ENCODE measurements at regions not wholly inside any gene's neighbourhood (a gene's known extent, or its start where the extent isn't known, plus 50 kb on each side); places are given as distances from the start of the nearest gene placed in this dataset.

DNA sequence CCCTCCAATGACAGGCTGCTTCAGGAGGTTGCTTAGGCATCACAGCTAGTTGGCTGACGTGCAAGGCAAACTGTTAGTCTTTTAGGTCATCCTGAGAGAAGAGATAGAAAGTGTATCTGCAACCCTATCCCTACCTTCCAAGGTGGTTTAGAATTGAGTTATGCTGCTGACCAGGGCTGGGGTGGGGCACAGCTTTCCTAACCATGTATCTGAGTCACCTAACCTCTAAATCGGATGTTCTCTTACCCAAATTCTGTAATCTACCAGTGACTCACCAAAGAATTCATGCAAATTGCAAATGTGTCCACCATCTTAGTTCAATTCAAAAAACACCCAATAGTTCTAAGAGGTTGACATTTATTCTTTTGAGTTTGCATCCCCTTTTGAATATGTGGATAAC, 107.2 kb upstream of the DYNLRB2 start:
- intact Hi-C loops (cut with DNase I) = no loop called here
- DNase-seq (ENCODE audit: low spot score) = no peak

DNA sequence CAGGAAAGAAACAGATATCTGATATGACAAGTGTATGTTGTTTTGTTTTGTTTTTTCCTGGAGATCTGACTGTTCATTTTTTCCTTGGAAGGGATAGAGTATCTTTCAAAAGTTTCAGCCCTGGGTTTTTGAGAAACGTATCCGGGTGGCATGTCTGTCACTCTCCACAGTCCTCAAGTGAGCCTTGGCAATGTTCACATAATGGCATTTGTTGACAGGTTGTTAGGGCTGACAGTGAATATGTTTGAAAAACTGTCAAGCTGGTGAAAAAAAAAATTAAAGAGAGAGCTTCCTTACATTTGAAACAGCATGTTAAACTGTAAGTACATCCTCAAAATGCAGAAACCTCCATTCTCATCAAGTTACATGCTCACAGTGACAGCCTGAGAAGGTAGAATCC, 113.0 kb upstream of the DYNLRB2 start:
- intact Hi-C loops (cut with DNase I) = no loop called here
- DNase-seq (ENCODE audit: low spot score) = no peak

DNA sequence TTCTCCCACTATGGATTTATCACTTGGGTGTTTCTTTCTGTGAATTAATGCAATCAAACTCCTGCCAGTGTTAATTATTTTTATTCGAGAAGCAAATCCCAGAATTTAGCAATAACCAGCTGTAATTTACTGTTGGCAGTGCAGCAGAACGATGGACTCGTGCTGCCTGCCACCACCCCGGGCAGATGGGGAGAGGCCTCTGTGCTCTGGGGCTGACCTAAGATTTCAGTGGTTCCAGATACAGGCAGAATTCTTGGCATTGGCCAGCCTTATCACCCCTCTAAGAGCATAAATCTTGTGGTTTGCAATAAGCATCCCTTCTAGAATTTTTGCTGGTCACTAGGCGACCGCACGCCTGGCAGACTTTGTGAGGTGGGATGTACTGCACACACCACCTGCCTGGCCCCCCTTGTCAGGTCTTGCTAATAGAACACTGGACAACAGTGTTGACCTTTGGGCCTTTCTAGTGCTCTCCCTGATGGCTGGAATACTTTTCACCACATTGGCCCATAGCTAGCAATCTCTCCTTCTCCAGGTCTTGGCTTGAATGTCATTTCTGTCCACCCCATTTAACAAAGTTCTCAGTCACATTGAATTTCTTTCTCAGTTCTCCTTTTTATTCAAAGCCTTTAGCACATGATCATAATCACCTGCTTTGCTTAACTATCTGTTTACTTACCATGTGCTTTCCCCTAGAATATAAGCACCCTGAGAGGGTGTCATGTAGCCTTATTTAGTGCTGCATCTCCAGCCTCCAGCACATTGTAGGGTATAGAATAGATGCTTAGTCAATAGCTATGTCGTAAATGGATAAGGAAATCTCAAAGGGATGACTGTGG, 122.1 kb upstream of the DYNLRB2 start:
- no peak for DNase-seq (ENCODE audit: low spot score)
- intact Hi-C loops (cut with DNase I) = no loop called here

DNA sequence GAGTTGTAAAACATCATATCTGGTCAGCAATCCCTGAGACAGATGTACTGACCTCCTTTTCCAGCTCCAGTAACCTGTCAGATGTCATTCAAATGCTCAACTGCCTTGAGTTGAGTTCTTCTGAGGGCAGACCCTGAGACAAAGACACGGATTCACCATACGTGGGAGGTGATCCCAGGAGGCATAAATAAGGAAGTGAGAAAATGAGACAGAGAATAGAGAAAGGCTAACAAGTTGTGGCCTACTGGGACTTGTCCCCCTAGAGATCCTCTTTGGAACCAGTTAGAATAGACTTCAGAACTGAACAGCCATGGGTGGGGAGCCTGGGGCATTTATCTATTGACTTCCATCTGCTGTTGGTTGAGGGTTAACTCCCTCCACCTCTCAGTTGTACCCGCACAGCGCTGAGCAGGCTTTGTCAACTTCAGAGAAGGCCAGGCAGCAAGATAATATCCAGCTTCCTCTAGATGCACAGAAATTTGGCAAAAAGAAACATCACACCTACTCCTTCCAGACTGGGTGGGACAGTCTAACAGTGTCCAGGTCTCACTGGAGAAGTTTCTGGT, 123.0 kb upstream of the DYNLRB2 start:
- no peak for DNase-seq (ENCODE audit: low spot score)
- intact Hi-C loops (cut with DNase I) = no loop called here

DNA sequence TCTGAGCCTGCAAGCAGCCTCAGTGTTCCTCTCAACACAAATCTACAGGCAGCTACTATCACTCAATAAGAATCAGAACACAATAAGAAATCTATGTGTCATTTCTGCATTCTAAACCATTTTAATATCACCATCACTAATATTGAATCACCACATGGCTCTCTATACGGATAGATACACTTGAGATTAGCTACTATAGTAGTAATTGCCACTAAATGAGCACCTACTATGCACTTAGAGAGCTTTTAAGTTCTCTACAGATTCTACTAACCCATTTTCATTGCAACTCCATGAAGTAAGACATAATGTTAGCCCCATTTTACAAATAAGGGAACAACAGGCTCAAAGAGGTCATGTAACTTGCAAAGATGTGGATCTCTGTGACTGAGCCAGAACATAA, 132.8 kb upstream of the DYNLRB2 start:
- intact Hi-C loops (cut with DNase I) = no loop called here
- DNase-seq (ENCODE audit: low spot score) = no peak

DNA sequence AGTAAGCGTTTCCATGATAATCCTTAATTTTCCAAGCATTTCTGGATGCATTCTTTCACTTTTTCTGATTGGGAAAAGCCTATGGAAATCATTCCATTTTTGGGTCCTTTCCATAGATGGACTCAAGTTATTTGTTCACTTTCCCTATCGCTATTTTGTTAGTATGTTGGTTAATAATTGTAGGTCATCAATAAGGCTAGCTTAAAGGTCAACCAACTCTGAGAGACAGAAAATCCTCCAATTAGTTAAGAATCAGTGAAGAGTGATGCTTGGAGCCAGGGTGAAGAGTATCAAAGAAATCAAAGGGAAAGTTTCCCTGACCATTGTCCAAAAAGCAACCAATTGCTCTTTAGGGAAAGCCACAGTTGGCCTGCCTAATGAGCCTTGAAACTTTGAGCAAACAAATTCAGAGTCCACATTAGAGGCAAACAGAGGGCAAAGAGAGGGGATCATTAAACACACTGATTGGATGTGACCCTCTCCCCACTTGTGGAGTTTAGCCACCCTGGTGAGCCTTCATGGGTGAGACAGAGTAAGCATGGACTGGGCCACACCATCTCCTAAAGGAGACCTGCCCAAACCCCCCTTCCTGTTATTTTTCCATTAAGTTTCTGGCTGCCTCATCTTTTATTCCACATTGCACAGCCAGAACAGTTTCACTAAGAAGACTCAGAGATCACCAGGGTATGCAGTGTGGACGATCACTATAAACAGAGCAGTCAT, 133.4 kb upstream of the DYNLRB2 start:
- DNase-seq (ENCODE audit: low spot score) = no peak
- intact Hi-C loops (cut with DNase I) = no loop called here

DNA sequence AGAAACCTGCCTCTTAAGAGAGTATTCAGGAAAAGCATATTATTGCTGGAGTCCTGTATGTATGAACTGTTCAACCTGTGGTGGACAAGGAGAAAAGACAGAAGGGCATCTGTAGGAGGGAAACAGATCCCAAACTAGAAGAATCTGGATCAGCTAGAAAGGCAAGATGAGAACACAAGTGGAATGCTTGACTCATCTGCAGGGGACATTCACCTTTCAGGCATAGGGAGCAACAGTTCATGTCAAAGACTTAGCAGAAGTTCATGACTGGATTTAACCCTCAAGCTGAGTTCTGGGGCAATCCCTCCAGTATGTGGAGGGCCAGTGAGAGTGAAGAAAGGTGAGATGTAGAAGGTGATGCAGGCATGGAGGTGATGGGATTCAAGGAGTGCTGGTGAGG, 135.9 kb upstream of the DYNLRB2 start:
- intact Hi-C loops (cut with DNase I) = no loop called here
- no peak for DNase-seq (ENCODE audit: low spot score)

DNA sequence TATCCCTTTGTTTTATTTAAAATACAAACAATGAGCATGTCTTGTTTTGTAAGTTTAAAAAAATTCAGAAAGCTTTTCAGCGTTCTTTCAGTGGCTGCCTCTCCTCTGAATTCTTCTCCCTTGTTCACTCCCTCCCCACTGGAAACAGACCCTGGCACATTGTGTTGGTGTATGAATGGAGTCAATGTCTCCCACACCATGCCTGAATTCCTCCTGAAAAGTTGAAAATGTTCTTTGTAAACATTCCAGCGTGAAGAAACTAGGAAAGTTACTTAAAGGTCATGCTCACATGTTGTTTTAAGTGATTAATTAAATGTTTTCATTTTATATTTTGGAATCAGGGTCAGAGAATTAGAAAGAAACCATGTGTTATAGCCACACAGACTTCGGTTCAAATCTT, 136.9 kb upstream of the DYNLRB2 start:
- intact Hi-C loops (cut with DNase I) = no loop called here
- DNase-seq (ENCODE audit: low spot score) = no peak

DNA sequence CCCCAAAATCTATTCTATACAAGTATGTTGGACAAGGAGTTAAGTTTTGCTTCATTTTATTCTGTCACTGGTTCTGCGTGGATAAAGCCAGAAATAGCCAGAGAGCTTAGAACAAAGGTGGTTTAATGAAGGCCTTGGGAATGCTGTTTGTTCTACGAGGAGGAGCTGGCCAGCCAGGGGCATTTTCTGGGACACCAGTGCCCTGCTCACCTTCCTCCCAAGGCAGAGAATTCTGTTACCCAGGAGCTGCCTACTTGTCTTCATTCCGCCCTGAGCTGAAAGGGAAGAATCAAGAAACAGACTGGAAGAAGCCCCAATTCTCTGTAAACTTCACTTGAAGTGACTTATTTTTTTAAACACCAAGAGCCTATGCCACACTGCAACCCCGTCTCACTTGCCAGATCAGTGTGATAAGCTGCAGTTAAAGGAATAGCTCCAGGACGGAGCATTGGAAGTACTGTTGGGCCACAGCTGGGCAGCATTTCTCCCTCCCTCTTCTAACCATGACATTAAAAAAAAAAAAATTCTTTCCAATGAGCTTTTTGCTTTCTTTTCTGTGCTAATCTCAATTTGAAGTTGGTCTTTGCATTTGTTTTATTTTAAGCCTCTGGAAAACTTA, 149.8 kb upstream of the DYNLRB2 start:
- intact Hi-C loops (cut with DNase I) = no loop called here
- DNase-seq (ENCODE audit: low spot score) = no peak

DNA sequence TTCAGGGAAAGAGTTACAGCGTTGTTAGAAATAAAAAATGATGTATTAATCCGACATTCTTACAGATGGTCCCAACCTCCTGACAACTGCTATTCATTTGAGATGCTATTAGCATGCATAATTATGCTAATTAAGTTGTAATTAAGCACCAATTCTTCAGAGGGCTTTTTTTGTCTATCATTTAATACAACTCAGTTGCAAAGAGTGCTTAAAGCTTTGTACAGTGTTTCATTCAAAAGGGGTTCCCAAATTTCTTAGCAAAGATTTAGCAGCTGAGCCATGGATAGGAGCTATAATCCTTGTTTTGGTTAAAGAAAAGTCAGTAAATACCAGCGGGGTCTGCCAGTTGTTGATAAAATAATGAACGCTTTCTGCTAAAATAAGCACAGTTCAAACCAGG, 150.7 kb upstream of the DYNLRB2 start:
- intact Hi-C loops (cut with DNase I) = no loop called here
- no peak for DNase-seq (ENCODE audit: low spot score)

DNA sequence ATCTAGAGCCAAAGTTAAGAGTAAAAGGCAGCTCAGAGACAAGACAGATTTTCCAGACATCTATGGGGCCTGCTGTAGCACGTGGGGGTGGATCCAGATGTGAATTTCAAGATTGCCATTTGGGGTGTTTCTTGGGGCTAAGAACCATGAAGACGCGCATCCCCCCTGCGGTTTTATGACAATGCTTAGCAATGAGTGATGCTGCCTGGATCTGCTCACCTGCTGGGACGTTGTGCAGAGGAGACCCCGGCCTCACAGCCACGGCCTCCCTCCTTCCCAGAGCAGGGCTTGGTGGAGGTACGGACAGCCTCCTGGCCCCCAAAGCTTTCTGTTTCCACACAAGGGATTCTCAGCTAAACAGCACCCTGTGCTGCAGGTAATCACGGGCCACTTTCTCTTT, 151.5 kb upstream of the DYNLRB2 start:
- intact Hi-C loops (cut with DNase I) = loop anchor here (10.0 kb wide), 1 partner anchor 1915 kb away; no protein-coding TSS in a partner anchor
- DNase-seq (ENCODE audit: low spot score) = no peak

DNA sequence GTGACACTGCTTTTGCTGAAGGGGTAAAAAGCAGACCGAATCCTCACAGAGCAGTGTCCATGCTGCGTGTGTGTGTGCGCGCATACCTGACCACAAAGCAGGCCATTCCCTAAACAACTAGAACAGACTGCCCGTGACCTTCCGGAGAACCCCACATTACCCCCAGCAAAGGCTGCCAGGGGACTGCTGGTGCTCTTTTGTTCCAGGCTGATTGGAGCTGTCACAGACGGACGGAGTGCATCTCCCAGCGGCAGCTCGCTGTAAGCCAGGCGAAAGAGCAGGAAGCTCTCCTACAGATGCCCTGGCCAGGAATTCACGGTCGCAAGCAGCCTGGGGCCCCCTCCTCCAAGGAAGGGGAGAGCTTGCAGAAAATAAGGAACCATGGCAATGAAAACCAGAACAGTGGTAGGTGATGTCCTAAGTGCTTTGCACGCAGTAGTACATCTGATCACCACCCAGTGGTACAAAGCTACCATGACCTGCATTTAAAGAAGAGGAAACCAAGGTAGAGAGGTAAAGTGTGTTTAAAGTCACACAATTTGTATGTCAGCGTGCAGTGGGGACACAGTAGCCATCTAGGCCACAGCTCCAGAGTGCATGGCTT, 153.4 kb upstream of the DYNLRB2 start:
- intact Hi-C loops (cut with DNase I) = loop anchor here (10.0 kb wide), 1 partner anchor 1913 kb away; no protein-coding TSS in a partner anchor
- no peak for DNase-seq (ENCODE audit: low spot score)

DNA sequence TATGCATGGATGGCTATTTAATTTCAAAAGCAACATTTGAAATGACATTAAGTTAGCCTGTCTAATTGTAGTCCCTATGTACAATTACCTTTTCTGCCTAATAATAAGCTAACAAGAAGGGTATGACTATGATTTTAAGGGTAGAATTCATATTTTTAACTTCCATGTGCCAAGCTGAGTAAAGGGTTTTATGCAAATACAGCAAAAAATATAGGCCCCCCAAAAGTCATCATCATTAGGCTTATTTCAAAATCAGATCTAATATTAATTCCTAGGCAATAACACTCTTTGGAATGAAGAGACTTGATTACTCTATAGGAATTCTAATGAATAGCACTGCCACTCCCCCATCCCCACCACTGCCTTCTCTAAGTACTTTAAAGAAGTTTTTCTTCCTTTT, 155.9 kb upstream of the DYNLRB2 start:
- DNase-seq (ENCODE audit: low spot score) = no peak
- intact Hi-C loops (cut with DNase I) = loop anchor here (10.0 kb wide), 1 partner anchor 1910 kb away; no protein-coding TSS in a partner anchor

DNA sequence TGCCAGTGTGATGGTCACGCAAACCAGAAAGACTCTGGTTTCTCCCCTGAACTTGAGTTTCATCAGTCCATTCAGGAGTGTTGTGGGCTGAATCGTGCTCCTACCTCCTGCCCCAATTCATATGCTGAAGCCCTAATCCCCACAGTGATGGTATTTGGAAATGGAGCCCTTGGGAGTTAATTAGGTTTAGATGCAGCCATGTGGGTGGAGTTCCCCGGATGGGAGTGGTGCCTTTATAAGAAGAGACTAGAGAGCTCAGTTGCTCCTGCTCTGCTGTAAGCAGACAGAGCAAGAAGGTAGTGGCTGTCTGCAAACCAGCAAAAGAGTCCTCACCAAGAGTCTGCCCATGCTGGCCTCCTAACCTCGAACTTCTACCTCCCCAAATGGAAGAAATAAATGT, 160.3 kb upstream of the DYNLRB2 start:
- intact Hi-C loops (cut with DNase I) = loop anchor here (10.0 kb wide), 1 partner anchor 1906 kb away; no protein-coding TSS in a partner anchor
- DNase-seq (ENCODE audit: low spot score) = no peak

DNA sequence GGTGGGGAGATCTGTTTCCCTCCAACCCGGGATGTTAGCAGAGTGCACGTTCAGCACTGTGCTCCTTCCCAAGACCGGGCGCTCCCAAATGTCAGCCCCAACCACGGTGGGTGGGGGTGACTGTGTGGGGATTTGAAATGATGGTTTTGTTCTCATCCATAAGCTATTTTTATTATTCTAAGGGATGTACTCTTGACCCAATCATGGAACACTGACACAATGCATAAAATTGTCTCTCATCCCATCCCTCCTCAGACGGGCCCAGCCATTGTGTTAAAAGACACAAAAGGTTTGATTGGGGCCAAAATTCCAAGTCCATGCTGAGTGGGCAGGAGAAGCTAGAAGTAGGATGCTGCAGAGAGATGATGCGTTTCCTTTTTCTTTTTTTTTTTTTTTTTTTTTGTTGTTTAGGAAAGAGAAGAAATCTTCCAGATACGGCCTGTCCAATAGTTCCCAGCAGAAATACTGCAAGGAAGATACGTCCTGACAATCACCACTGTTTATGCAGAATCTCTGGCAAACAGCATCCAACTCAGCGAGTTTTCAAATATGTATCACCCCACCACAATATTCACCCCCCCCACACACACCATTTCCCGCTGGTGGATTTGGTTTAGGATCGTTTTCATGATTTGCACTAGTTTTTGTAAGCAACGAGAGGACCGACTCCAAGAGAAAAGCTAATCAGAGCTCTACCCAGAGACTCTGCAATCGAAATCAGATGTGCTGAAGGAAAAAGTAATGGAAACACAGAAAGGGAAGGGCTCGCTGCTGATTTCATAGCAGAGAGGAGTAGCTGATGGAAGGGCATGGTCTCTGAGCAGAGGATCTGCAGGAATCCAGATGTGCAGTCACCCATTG, 163.5 kb upstream of the DYNLRB2 start:
- no peak for DNase-seq (ENCODE audit: low spot score)
- intact Hi-C loops (cut with DNase I) = no loop called here

DNA sequence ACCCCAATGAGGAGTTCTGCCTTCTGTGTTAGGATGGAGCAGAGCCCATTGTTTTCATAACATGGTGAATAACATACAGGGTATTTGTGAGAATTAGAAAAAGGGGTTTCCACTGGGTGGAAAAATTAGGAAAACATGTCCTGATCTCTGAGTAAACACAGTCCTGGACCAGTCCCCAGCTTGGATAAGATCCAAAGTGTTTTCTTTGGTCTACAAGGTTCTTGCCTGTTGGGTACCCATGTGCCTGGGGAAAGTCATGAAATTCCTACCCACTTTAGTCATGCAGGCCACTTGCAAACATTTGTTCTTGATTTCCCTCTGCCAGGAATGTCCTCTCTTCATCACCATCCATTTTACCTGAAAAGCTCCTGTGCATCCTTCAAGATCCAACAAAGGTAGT, 164.8 kb upstream of the DYNLRB2 start:
- intact Hi-C loops (cut with DNase I) = no loop called here

DNA sequence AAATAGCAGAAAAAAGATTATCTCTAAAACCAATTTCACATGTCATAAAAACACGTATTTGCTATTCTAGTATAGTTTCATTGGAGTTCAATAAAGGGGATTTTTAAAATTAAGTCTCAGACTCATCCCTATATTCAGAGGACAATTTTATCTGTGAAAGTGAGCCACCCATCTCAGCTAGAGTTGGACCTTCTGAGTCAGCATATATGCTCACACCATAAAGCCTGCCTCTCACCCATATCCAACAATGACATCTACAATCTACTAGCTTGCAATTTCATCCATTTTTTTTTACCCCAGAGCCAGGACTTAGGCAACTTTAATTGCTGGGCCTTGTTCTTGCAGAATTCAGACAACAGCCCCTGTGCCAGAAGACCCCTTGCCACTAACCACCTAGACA, 165.3 kb upstream of the DYNLRB2 start:
- DNase-seq (ENCODE audit: low spot score) = no peak

More for the DNA sequence above, 164.8 kb upstream of the DYNLRB2 start:
- DNase-seq (ENCODE audit: low spot score) = no peak

DNA sequence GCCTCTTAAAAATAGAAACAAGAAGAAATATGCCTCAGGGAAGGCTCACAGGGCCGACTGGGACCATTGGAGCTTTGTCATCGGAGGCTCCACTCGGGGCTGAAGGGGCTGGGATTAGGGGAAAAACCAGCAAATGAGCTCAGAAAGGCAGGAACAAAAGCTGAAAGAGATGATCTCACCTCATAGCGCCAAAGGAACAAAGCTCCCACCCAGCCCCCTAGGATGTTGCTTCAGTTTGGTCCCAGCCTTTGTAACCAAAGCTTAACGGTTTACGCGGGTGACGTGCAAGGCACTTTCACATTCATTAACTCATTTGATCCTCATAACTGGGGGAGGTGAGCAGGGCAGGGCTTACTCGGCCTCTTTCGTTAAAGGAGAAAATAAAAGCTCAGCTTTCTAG, 168.5 kb upstream of the DYNLRB2 start:
- intact Hi-C loops (cut with DNase I) = no loop called here
- no peak for DNase-seq (ENCODE audit: low spot score)

More for the DNA sequence above, 165.3 kb upstream of the DYNLRB2 start:
- intact Hi-C loops (cut with DNase I) = no loop called here

Measured in cardiac septum (tissue), 1 donor.